HEK293 (cell line): ENCODE measurements at regions not wholly inside any gene's neighbourhood (a gene's known extent, or its start where the extent isn't known, plus 50 kb on each side); places are given as distances from the start of the nearest gene placed in this dataset.

Experiments
- ATF2 ChIP-seq: fragments of 450-650 bp; formaldehyde crosslinking; IDR thresholded peaks from 2 replicates; pipeline ENCODE4 v1.5.1; 2016; ENCODE audit warnings: missing biosample characterization, missing genetic modification characterization, low read depth
- CTCF ChIP-seq: fragments of 450-650 bp; formaldehyde crosslinking; IDR thresholded peaks from 2 replicates; pipeline ENCODE4 v1.5.1; 2016; ENCODE audit warnings: missing biosample characterization, missing genetic modification characterization
- GFI1B ChIP-seq: fragments of 450-650 bp; formaldehyde crosslinking; IDR thresholded peaks from 2 replicates; pipeline ENCODE4 v1.5.1; 2016; ENCODE audit warnings: missing biosample characterization, missing genetic modification characterization
- REST ChIP-seq: fragments of 450-650 bp; formaldehyde crosslinking; IDR thresholded peaks from 2 replicates; pipeline ENCODE4 v1.5.1; 2016; ENCODE audit warnings: missing biosample characterization, missing genetic modification characterization
- SP2 ChIP-seq: fragments of 450-650 bp; formaldehyde crosslinking; IDR thresholded peaks from 2 replicates; pipeline ENCODE4 v1.5.1; 2016; ENCODE audit warnings: missing biosample characterization, missing genetic modification characterization
- YY1 ChIP-seq: fragments of 450-650 bp; formaldehyde crosslinking; IDR thresholded peaks from 2 replicates; pipeline ENCODE4 v1.5.1; 2018; ENCODE audit warnings: missing biosample characterization, missing genetic modification characterization
- ZBTB1 ChIP-seq: fragments of 450-650 bp; formaldehyde crosslinking; IDR thresholded peaks from 2 replicates; pipeline ENCODE4 v1.5.1; 2016; ENCODE audit warnings: missing biosample characterization, missing genetic modification characterization
- ZFP37 ChIP-seq: fragments of 450-650 bp; formaldehyde crosslinking; IDR thresholded peaks from 2 replicates; pipeline ENCODE4 v1.5.1; 2016; ENCODE audit warnings: missing biosample characterization, missing genetic modification characterization
- ZNF211 ChIP-seq: fragments of 450-650 bp; formaldehyde crosslinking; IDR thresholded peaks from 2 replicates; pipeline ENCODE4 v1.5.1; 2016; ENCODE audit warnings: low read depth, missing biosample characterization, missing genetic modification characterization

- TF ChIP-seq SP2 (tag by site-specific recombination) (no peak), ZNF211 (no peak), ATF2 (tag by site-specific recombination) (no peak), CTCF (no peak), GFI1B (tag by site-specific recombination) (no peak), YY1 (no peak), ZBTB1 (tag by site-specific recombination) (no peak), REST (no peak), ZFP37 (no peak)
Observed at GRCh38 chr2:6579281-6579680, 286.4 kb downstream of the CMPK2 start.
